Neural progenitor cell (in vitro differentiated cells): ENCODE measurements at regions not wholly inside any gene's neighbourhood (a gene's known extent, or its start where the extent isn't known, plus 50 kb on each side); places are given as distances from the start of the nearest gene placed in this dataset.

Experiments used
- CTCF ChIP-seq: fragments of 200-600 bp; sonication (generic); IDR thresholded peaks from 2 replicates; pipeline ENCODE4 v1.5.1; 2017; ENCODE audit warnings: antibody characterized with exemption, mild to moderate bottlenecking
- EZH2 ChIP-seq: fragments of 200-600 bp; sonication (generic); IDR thresholded peaks from 2 replicates; pipeline ENCODE4 v1.6.1; 2017; ENCODE audit warnings: antibody characterized with exemption, mild to moderate bottlenecking, moderate library complexity
- EZH2phosphoT487 ChIP-seq: fragments of 200-600 bp; sonication (generic); IDR thresholded peaks from 2 replicates; pipeline ENCODE4 v1.6.1; 2017; ENCODE audit warnings: antibody characterized with exemption

GRCh38 chr4:182089326-182089725, 153.9 kb upstream of the TENM3 start:
- TF ChIP-seq CTCF = peak; percentile 67
- no peak for TF ChIP-seq EZH2
- no peak for TF ChIP-seq EZH2phosphoT487
